ENCODE measurements at regions not wholly inside any gene's neighbourhood (a gene's known extent, or its start where the extent isn't known, plus 50 kb on each side); places are given as distances from the start of the nearest gene placed in this dataset.

GRCh38 chr3:190172751-190173150, 52.1 kb upstream of the P3H2 start:
- TF ChIP-seq CTCF (IDR thresholded peaks at IDR 0.05; ENCODE audit: insufficient read depth, low read length) (no peak), POLR2AphosphoS5 (IDR thresholded peaks at IDR 0.05; ENCODE audit: low read depth) (no peak), GABPA (IDR thresholded peaks at IDR 0.05; ENCODE audit: low read depth) (no peak)

Data from HL-60 (cell line).